Skeletal muscle tissue (tissue), 3 donors: ENCODE measurements at regions not wholly inside any gene's neighbourhood (a gene's known extent, or its start where the extent isn't known, plus 50 kb on each side); places are given as distances from the start of the nearest gene placed in this dataset.

Source experiments
- H3K27ac ChIP-seq: one replicate; pipeline ENCODE4 v1.7.0; 2013; ENCODE audit warnings: mild to moderate bottlenecking, low read depth, low read length, inconsistent platforms
- H3K27me3 ChIP-seq, 3 donors: one replicate each; pipeline ENCODE4 v1.7.0; 2013; ENCODE audit warnings: low read length in 3 of 3; ENCODE audit not compliant: control insufficient read depth in 3 of 3, insufficient read depth in 3 of 3
- H3K36me3 ChIP-seq, 3 donors: one replicate each; pipeline ENCODE4 v1.7.0; 2013; ENCODE audit warnings: low read length in 3 of 3; ENCODE audit not compliant: control insufficient read depth in 3 of 3, insufficient read depth in 3 of 3
- H3K4me1 ChIP-seq, 3 donors: one replicate each; pipeline ENCODE4 v1.7.0; 2013; ENCODE audit warnings: low read length in 3 of 3, mild to moderate bottlenecking in 3 of 3; ENCODE audit not compliant: control insufficient read depth in 3 of 3, insufficient read depth in 3 of 3
- H3K4me3 ChIP-seq, 3 donors: one replicate each; pipeline ENCODE4 v1.7.0; 2013; ENCODE audit warnings: low read length in 3 of 3
- H3K9ac ChIP-seq, 3 donors: one replicate each; pipeline ENCODE4 v1.7.0; 2013; ENCODE audit warnings: low read length in 3 of 3, mild to moderate bottlenecking in 3 of 3, moderate library complexity in 2 of 3, low read depth in 1 of 3
- H3K9me3 ChIP-seq, 3 donors: one replicate each; pipeline ENCODE4 v1.7.0; 2013; ENCODE audit warnings: low read length in 3 of 3; ENCODE audit not compliant: control insufficient read depth in 3 of 3
- donor health status: Osteomylitis.

DNA sequence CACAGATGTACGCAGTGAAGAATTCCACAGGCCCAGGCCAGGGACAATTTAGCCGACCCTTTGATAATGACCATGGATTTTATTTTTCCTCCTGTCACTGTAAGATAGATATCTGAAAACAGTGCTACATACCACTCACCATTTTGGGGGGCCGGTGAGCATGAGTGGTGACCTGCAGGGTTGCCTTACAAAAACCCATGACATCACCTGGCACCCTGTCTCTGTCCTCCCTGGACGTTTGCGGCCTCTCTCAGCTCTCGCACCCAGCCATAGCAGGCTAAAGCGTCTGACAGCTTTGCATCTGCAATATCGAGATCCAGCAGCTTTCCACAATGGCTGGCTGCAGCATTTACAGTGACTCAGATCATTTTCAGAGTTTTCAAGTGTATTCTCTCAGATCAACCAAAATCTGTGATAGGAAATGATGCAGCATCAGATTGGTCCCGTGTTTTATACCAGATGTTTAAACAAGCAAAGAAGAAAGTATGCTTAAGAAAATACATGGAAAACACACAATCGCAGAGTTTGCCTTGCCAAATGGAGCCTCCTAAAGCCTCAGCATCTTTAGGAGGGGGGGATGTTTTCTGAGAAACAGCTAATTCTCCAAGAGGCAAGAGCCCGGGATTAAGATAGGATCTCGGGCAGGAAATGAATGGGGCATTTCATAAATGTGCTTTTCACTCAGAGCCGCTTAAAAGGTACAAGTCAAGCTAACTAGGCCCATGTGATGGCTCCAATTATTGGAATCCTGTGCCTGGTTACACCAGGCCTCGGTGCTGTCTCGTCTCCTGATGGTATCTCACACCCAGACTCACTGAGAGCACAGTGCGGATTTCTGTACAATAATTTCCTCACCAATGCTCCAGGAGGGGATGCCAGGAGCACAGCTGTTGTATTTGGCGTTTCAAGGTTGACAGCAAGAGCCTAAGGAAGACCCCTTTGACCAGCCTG is 257.3 kb downstream of the XXYLT1 start:
- Histone ChIP-seq H3K27ac (no peak overlapping the region), H3K9ac (no peak overlapping the region), H3K36me3 (no peaks in the 10 kb centered on the region), H3K27me3 (no peaks in the 10 kb centered on the region), H3K9me3 (no peaks in the 10 kb centered on the region), H3K4me3 (no peak overlapping the region), H3K4me1 (peaks cover 0 to 5% (median 0%) of the 10 kb centered on the region in 3 donors)

DNA sequence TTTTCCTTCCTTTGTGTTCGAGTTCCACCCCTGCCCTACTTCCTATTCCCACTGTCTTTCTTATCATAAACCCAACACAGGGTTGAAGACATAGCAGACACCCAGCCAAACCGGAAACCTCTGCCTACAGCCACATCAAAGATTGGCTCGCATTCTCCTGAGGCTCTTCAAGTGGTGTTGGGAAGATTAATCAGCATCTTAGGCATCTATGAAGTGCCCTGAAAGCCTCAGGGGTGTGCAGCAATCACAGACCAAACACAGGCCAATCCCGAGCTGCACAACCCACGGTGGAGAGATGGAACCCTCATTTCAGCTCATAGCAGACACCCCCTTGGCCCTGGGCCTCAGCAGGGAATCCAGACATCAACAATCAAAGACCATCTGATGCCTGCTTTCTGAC is 255.9 kb downstream of the XXYLT1 start:
- H3K4me3 ChIP-seq: no peak overlapping the region
- no peaks in the 10 kb centered on the region for H3K36me3 ChIP-seq

DNA sequence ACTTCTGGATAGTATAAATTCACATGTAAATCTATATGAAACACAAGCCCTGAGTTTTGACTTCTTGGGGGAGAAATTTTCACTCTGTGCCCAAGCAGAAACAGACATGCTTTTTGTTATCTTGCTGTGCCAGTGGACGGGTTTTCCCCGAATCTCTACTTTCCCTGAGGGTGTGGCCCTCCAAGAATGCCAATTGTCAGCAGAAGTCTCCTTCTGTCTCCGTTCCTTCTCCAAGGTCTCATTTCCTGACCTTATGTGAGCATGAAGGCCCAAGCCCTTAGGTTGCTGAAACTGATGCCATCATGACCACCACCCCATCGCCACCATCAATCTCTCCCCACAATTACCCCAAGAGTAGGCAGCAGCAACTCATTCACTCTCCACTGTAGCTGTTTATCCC is 253.8 kb downstream of the XXYLT1 start:
- H3K4me1 ChIP-seq: peaks cover 0 to 5% (median 0%) of the 10 kb centered on the region in 3 donors
- no peak overlapping the region for H3K9ac ChIP-seq
- H3K9me3 ChIP-seq: no peaks in the 10 kb centered on the region
- no peak overlapping the region for H3K4me3 ChIP-seq
- H3K27ac ChIP-seq: no peak overlapping the region
- no peaks in the 10 kb centered on the region for H3K36me3 ChIP-seq
- H3K27me3 ChIP-seq: no peaks in the 10 kb centered on the region

More for the DNA sequence above, 255.9 kb downstream of the XXYLT1 start:
- no peak overlapping the region for H3K9ac ChIP-seq
- no peak overlapping the region for H3K27ac ChIP-seq
- H3K9me3 ChIP-seq: no peaks in the 10 kb centered on the region
- peaks cover 0 to 5% (median 0%) of the 10 kb centered on the region in 3 donors for H3K4me1 ChIP-seq
- H3K27me3 ChIP-seq: no peaks in the 10 kb centered on the region
